ENCODE measurements at regions not wholly inside any gene's neighbourhood (a gene's known extent, or its start where the extent isn't known, plus 50 kb on each side); places are given as distances from the start of the nearest gene placed in this dataset.

DNA sequence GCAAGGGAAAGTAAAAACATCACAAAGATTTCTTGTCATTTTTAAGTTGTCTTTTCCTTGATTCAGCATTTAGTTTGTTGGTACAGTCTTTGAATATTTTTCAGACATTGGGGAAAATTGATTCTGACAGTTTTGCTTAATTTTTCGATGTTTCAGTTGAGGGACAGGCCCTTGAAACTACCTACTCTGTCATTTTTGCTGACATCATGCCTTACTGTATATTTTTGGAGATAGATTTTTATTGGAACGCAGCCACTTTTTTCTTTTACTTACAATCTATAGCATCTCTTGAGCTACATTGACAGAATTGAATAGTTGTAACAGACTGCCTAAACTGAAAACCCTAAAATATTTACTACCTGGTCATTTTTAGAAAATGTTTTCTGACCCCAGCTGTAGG, 297.1 kb upstream of the KIF2B start:
- Mint-ChIP-seq H3K27ac (no peak overlapping the region), H3K27me3 (no peaks in the 10 kb centered on the region), H3K9me3 (peaks cover 7 to 26% (median 17%) of the 10 kb centered on the region in 5 donors), H3K4me1 (no peaks in the 10 kb centered on the region), H3K4me3 (no peak overlapping the region), H3K36me3 (no peaks in the 10 kb centered on the region)
- no peaks in the 10 kb centered on the region for H3K36me3 ChIP-seq (ENCODE audit: insufficient read depth, low read length)
- no peaks in the 10 kb centered on the region for H3K27me3 ChIP-seq (ENCODE audit: insufficient read depth, low read length, poor library complexity, severe bottlenecking)
- no peak overlapping the region for H3K27ac ChIP-seq (ENCODE audit: low read depth, low read length)
- no peaks in the 10 kb centered on the region for H3K9me3 ChIP-seq (ENCODE audit: low read length)
- no peak overlapping the region for H3K4me3 ChIP-seq (ENCODE audit: low read length)
- H3K4me1 ChIP-seq (ENCODE audit: insufficient read depth, low read length): no peaks in the 10 kb centered on the region
- DNase-seq: no peak
- ChIA-PET POLR2A (no interaction called here), CTCF (no interaction called here)

GRCh38 chr17:53516636-53517035, 306.1 kb upstream of the KIF2B start:
- H3K9me3 Mint-ChIP-seq: peaks cover 5 to 30% (median 9%) of the 10 kb centered on the region in 5 donors
- peaks cover 0 to 2% (median 0%) of the 10 kb centered on the region in 3 donors for H3K36me3 Mint-ChIP-seq
- Histone ChIP-seq H3K9me3 (ENCODE audit: low read length) (no peaks in the 10 kb centered on the region), H3K36me3 (ENCODE audit: insufficient read depth, low read length) (no peaks in the 10 kb centered on the region), H3K27me3 (ENCODE audit: insufficient read depth, low read length, poor library complexity, severe bottlenecking) (no peaks in the 10 kb centered on the region), H3K27ac (ENCODE audit: low read depth, low read length) (no peak overlapping the region), H3K4me1 (ENCODE audit: insufficient read depth, low read length) (no peaks in the 10 kb centered on the region), H3K4me3 (ENCODE audit: low read length) (no peak overlapping the region)
- no peak overlapping the region for H3K4me3 Mint-ChIP-seq
- no peak for DNase-seq
- POLR2A ChIA-PET: no interaction called here
- no peaks in the 10 kb centered on the region for H3K4me1 Mint-ChIP-seq
- CTCF ChIA-PET: no interaction called here
- no peak overlapping the region for H3K27ac Mint-ChIP-seq
- H3K27me3 Mint-ChIP-seq: no peaks in the 10 kb centered on the region

DNA sequence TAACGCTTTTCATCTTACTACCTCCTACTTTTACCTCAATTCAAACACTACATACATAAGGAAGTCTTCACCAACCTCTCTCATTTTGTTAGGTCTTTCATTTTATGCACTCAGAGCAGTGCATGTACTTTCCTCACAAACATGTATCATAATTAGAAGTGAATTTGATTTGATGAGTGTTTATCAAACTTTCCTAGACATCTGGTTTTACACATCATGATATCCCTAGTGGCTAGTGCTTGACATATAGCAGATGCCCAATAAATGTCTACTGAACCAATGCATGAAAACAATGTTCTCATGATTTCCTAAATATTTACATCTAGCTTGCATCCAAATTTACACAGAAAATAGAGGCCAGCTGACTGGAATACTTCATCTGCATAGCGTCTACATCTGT, 323.4 kb upstream of the KIF2B start:
- no peak overlapping the region for H3K4me3 Mint-ChIP-seq
- no peak overlapping the region for H3K27ac Mint-ChIP-seq
- H3K4me1 Mint-ChIP-seq: no peaks in the 10 kb centered on the region
- H3K27ac ChIP-seq (ENCODE audit: low read depth, low read length): no peak overlapping the region
- no peaks in the 10 kb centered on the region for H3K27me3 ChIP-seq (ENCODE audit: insufficient read depth, low read length, poor library complexity, severe bottlenecking)
- no peaks in the 10 kb centered on the region for H3K36me3 ChIP-seq (ENCODE audit: insufficient read depth, low read length)
- DNase-seq: no peak
- H3K4me1 ChIP-seq (ENCODE audit: insufficient read depth, low read length): no peaks in the 10 kb centered on the region
- H3K27me3 Mint-ChIP-seq: no peaks in the 10 kb centered on the region
- ChIA-PET CTCF (no interaction called here), POLR2A (no interaction called here)
- peaks cover 6 to 31% (median 14%) of the 10 kb centered on the region in 5 donors for H3K9me3 Mint-ChIP-seq
- H3K9me3 ChIP-seq (ENCODE audit: low read length): no peaks in the 10 kb centered on the region
- no peak overlapping the region for H3K4me3 ChIP-seq (ENCODE audit: low read length)
- H3K36me3 Mint-ChIP-seq: no peaks in the 10 kb centered on the region

- H3K27me3 ChIP-seq (ENCODE audit: insufficient read depth, low read length, poor library complexity, severe bottlenecking): no peaks in the 10 kb centered on the region
- H3K9me3 Mint-ChIP-seq: peaks cover 9 to 34% (median 19%) of the 10 kb centered on the region in 5 donors
- H3K4me3 Mint-ChIP-seq: no peak overlapping the region
- no peaks in the 10 kb centered on the region for H3K4me1 ChIP-seq (ENCODE audit: insufficient read depth, low read length)
- no peaks in the 10 kb centered on the region for H3K27me3 Mint-ChIP-seq
- H3K27ac Mint-ChIP-seq: no peak overlapping the region
- no peak overlapping the region for H3K27ac ChIP-seq (ENCODE audit: low read depth, low read length)
- no peaks in the 10 kb centered on the region for H3K36me3 Mint-ChIP-seq
- H3K4me3 ChIP-seq (ENCODE audit: low read length): no peak overlapping the region
- ChIA-PET POLR2A (no interaction called here), CTCF (no interaction called here)
- no peak for DNase-seq
- H3K4me1 Mint-ChIP-seq: no peaks in the 10 kb centered on the region
- H3K9me3 ChIP-seq (ENCODE audit: low read length): no peaks in the 10 kb centered on the region
- H3K36me3 ChIP-seq (ENCODE audit: insufficient read depth, low read length): no peaks in the 10 kb centered on the region
Measured at GRCh38 chr17:53496356-53496755, 326.4 kb upstream of the KIF2B start.

DNA sequence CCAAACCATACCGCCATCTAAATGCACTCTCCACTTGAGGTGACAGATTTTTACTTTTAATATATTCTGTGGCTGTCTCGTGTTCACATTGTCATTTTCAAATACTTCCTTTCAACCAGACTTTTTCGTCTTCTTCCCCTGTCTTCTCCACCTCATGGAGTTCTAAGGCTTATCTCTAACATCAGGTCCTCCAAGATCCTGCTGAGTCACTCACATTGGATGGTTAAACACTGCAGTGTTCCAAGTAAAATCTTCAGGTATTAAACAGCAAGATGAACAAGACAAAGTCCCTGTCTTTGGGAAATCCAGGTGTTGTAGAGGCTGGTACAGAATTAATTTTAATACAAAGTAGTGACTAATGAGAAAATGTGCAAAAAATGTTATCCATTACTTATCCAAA, 330.2 kb upstream of the KIF2B start:
- Histone ChIP-seq H3K4me3 (ENCODE audit: low read length) (no peak overlapping the region), H3K9me3 (ENCODE audit: low read length) (no peaks in the 10 kb centered on the region), H3K4me1 (ENCODE audit: insufficient read depth, low read length) (no peaks in the 10 kb centered on the region), H3K27me3 (ENCODE audit: insufficient read depth, low read length, poor library complexity, severe bottlenecking) (no peaks in the 10 kb centered on the region), H3K27ac (ENCODE audit: low read depth, low read length) (no peak overlapping the region), H3K36me3 (ENCODE audit: insufficient read depth, low read length) (no peaks in the 10 kb centered on the region)
- H3K36me3 Mint-ChIP-seq: no peaks in the 10 kb centered on the region
- peaks cover 9 to 22% (median 13%) of the 10 kb centered on the region in 5 donors for H3K9me3 Mint-ChIP-seq
- POLR2A ChIA-PET: no interaction called here
- CTCF ChIA-PET: no interaction called here
- H3K27ac Mint-ChIP-seq: no peak overlapping the region
- H3K4me1 Mint-ChIP-seq: no peaks in the 10 kb centered on the region
- no peak for DNase-seq
- no peak overlapping the region for H3K4me3 Mint-ChIP-seq
- no peaks in the 10 kb centered on the region for H3K27me3 Mint-ChIP-seq

DNA sequence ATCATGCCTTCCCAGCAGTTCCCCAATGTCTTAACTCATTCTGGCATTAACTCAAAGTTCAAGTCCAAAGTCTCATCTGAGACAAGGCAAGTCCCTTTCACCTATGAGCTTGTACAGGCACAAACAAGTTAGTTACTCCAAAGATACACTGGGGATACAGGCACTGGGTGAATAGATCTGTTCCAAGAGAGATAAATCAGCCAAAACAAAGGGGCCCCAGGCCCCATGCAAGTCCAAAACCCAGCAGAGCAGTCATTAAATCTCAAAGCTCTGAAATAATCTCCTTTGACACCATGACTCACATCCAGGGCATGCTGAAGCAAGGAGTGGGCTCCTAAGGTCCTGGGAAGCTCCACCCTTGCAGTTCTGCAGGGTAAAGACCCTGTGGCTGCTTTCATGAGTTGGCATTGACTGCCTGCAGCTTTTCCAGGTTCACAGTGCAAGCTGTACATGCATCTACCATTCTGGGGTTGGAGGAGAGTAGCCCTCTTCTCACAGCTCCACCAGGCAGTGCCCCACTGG, 332.2 kb upstream of the KIF2B start:
- Histone ChIP-seq H3K27ac (ENCODE audit: low read depth, low read length) (no peak overlapping the region), H3K27me3 (ENCODE audit: insufficient read depth, low read length, poor library complexity, severe bottlenecking) (no peaks in the 10 kb centered on the region), H3K4me3 (ENCODE audit: low read length) (no peak overlapping the region), H3K36me3 (ENCODE audit: insufficient read depth, low read length) (no peaks in the 10 kb centered on the region), H3K9me3 (ENCODE audit: low read length) (no peaks in the 10 kb centered on the region), H3K4me1 (ENCODE audit: insufficient read depth, low read length) (no peaks in the 10 kb centered on the region)
- no peak overlapping the region for H3K4me3 Mint-ChIP-seq
- no peaks in the 10 kb centered on the region for H3K4me1 Mint-ChIP-seq
- no peaks in the 10 kb centered on the region for H3K27me3 Mint-ChIP-seq
- ChIA-PET POLR2A (no interaction called here), CTCF (no interaction called here)
- peaks cover 6 to 24% (median 13%) of the 10 kb centered on the region in 5 donors for H3K9me3 Mint-ChIP-seq
- H3K27ac Mint-ChIP-seq: no peak overlapping the region
- DNase-seq: no peak
- no peaks in the 10 kb centered on the region for H3K36me3 Mint-ChIP-seq

GRCh38 chr17:53483704-53484103, 339.0 kb upstream of the KIF2B start:
- Mint-ChIP-seq H3K27ac (no peak overlapping the region), H3K9me3 (peaks cover 7 to 22% (median 13%) of the 10 kb centered on the region in 5 donors), H3K27me3 (no peaks in the 10 kb centered on the region), H3K4me1 (no peaks in the 10 kb centered on the region), H3K4me3 (no peak overlapping the region), H3K36me3 (peaks cover 0 to 2% (median 0%) of the 10 kb centered on the region in 3 donors)
- ChIA-PET CTCF (no interaction called here), POLR2A (no interaction called here)
- Histone ChIP-seq H3K4me3 (ENCODE audit: low read length) (no peak overlapping the region), H3K27me3 (ENCODE audit: insufficient read depth, low read length, poor library complexity, severe bottlenecking) (no peaks in the 10 kb centered on the region), H3K36me3 (ENCODE audit: insufficient read depth, low read length) (no peaks in the 10 kb centered on the region), H3K4me1 (ENCODE audit: insufficient read depth, low read length) (no peaks in the 10 kb centered on the region), H3K9me3 (ENCODE audit: low read length) (no peaks in the 10 kb centered on the region), H3K27ac (ENCODE audit: low read depth, low read length) (no peak overlapping the region)
- no peak for DNase-seq

GRCh38 chr17:53475002-53475401, 347.7 kb upstream of the KIF2B start:
- Mint-ChIP-seq H3K9me3 (peaks cover 4 to 34% (median 9%) of the 10 kb centered on the region in 5 donors), H3K27ac (no peak overlapping the region), H3K4me3 (no peak overlapping the region), H3K4me1 (no peaks in the 10 kb centered on the region), H3K36me3 (no peaks in the 10 kb centered on the region), H3K27me3 (no peaks in the 10 kb centered on the region)
- H3K4me1 ChIP-seq (ENCODE audit: insufficient read depth, low read length): no peaks in the 10 kb centered on the region
- CTCF ChIA-PET: no interaction called here
- no peaks in the 10 kb centered on the region for H3K27me3 ChIP-seq (ENCODE audit: insufficient read depth, low read length, poor library complexity, severe bottlenecking)
- H3K36me3 ChIP-seq (ENCODE audit: insufficient read depth, low read length): no peaks in the 10 kb centered on the region
- H3K9me3 ChIP-seq (ENCODE audit: low read length): no peaks in the 10 kb centered on the region
- POLR2A ChIA-PET: no interaction called here
- H3K4me3 ChIP-seq (ENCODE audit: low read length): no peak overlapping the region
- DNase-seq: no peak
- no peak overlapping the region for H3K27ac ChIP-seq (ENCODE audit: low read depth, low read length)

- Histone ChIP-seq H3K27ac (ENCODE audit: low read depth, low read length) (no peak overlapping the region), H3K9me3 (ENCODE audit: low read length) (no peaks in the 10 kb centered on the region), H3K27me3 (ENCODE audit: insufficient read depth, low read length, poor library complexity, severe bottlenecking) (no peaks in the 10 kb centered on the region), H3K4me3 (ENCODE audit: low read length) (no peak overlapping the region), H3K36me3 (ENCODE audit: insufficient read depth, low read length) (no peaks in the 10 kb centered on the region), H3K4me1 (ENCODE audit: insufficient read depth, low read length) (no peaks in the 10 kb centered on the region)
- POLR2A ChIA-PET: no interaction called here
- CTCF ChIA-PET: no interaction called here
- Mint-ChIP-seq H3K9me3 (peaks cover 4 to 32% (median 10%) of the 10 kb centered on the region in 5 donors), H3K36me3 (no peaks in the 10 kb centered on the region), H3K4me3 (no peak overlapping the region), H3K27ac (no peak overlapping the region), H3K27me3 (no peaks in the 10 kb centered on the region), H3K4me1 (no peaks in the 10 kb centered on the region)
- no peak for DNase-seq
Measured at GRCh38 chr17:53472586-53472985, 350.1 kb upstream of the KIF2B start.
